Fibroblast of mammary gland (primary cell): ENCODE measurements at regions not wholly inside any gene's neighbourhood (a gene's known extent, or its start where the extent isn't known, plus 50 kb on each side); places are given as distances from the start of the nearest gene placed in this dataset.

Experiments
- DNase-seq: peaks from one replicate; pipeline ENCODE4 v3.0.0-alpha.2; 2010; ENCODE audit warnings: low read depth
- H3K4me3 ChIP-seq: 2 replicates; pipeline ENCODE4 v1.5.1; 2011; ENCODE audit warnings: low read depth, mild to moderate bottlenecking, low read length, moderate library complexity; ENCODE audit not compliant: control insufficient read depth
- CTCF ChIP-seq: conservative IDR thresholded peaks from 2 replicates; pipeline ENCODE4 v1.5.1; 2011; ENCODE audit warnings: low read depth, low read length, inconsistent platforms; ENCODE audit not compliant: control insufficient read depth, insufficient read depth

GRCh38 chr3:150335631-150336030, 72.5 kb upstream of the TSC22D2 start:
- TF ChIP-seq CTCF: no peak
- no peak for DNase-seq
- no peak overlapping the region for H3K4me3 ChIP-seq

GRCh38 chr3:150334974-150335373, 73.1 kb upstream of the TSC22D2 start:
- DNase-seq: no peak
- TF ChIP-seq CTCF: no peak

GRCh38 chr3:150333477-150333876, 74.6 kb upstream of the TSC22D2 start:
- TF ChIP-seq CTCF: no peak
- no peak overlapping the region for H3K4me3 ChIP-seq
- no peak for DNase-seq

More at GRCh38 chr3:150334974-150335373, 73.1 kb upstream of the TSC22D2 start:
- no peak overlapping the region for H3K4me3 ChIP-seq

GRCh38 chr3:150331978-150332568, 76.0 kb upstream of the TSC22D2 start:
- no peak for DNase-seq
- H3K4me3 ChIP-seq: no peak overlapping the region
- TF ChIP-seq CTCF: no peak

GRCh38 chr3:150330872-150331271, 77.2 kb upstream of the TSC22D2 start:
- H3K4me3 ChIP-seq: no peak overlapping the region
- no peak for TF ChIP-seq CTCF
- DNase-seq: no peak

GRCh38 chr3:150330174-150330573, 77.9 kb upstream of the TSC22D2 start:
- no peak for TF ChIP-seq CTCF
- H3K4me3 ChIP-seq: no peak overlapping the region
- no peak for DNase-seq

- no peak for TF ChIP-seq CTCF
- H3K4me3 ChIP-seq: no peak overlapping the region
- DNase-seq: peak; percentile 33
Observed at GRCh38 chr3:150329408-150329807, 78.7 kb upstream of the TSC22D2 start.
